ENCODE measurements at regions not wholly inside any gene's neighbourhood (a gene's known extent, or its start where the extent isn't known, plus 50 kb on each side); places are given as distances from the start of the nearest gene placed in this dataset.

GRCh38 chr3:163561151-163561550 lies 1517.1 kb downstream of the SI start:
- TF ChIP-seq CEBPB (IDR thresholded peaks at IDR 0.05) (no peak), RAD21 (IDR thresholded peaks at IDR 0.05; ENCODE audit: low read depth) (no peak), TCF12 (IDR thresholded peaks at IDR 0.05; ENCODE audit: low read depth) (no peak), EGR1 (IDR thresholded peaks at IDR 0.05) (no peak), TAF1 (IDR thresholded peaks at IDR 0.05; ENCODE audit: low read depth) (no peak), ZBTB7A (IDR thresholded peaks at IDR 0.05; ENCODE audit: low read depth) (no peak), TEAD4 (IDR thresholded peaks at IDR 0.05) (no peak), REST (IDR thresholded peaks at IDR 0.05; ENCODE audit: low read depth) (no peak), EP300 (IDR thresholded peaks at IDR 0.05; ENCODE audit: borderline replicate concordance) (no peak), YY1 (IDR thresholded peaks at IDR 0.05; ENCODE audit: low read depth) (no peak), FOXM1 (IDR thresholded peaks at IDR 0.05; ENCODE audit: borderline replicate concordance, low read depth) (no peak), NFIC (IDR thresholded peaks at IDR 0.05) (no peak), CREB1 (IDR thresholded peaks at IDR 0.05; ENCODE audit: low read depth) (no peak)
- TF ChIP-seq, protein P1, sequence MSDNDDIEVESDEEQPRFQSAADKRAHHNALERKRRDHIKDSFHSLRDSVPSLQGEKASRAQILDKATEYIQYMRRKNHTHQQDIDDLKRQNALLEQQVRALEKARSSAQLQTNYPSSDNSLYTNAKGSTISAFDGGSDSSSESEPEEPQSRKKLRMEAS (IDR thresholded peaks at IDR 0.05), result no peak

DNA sequence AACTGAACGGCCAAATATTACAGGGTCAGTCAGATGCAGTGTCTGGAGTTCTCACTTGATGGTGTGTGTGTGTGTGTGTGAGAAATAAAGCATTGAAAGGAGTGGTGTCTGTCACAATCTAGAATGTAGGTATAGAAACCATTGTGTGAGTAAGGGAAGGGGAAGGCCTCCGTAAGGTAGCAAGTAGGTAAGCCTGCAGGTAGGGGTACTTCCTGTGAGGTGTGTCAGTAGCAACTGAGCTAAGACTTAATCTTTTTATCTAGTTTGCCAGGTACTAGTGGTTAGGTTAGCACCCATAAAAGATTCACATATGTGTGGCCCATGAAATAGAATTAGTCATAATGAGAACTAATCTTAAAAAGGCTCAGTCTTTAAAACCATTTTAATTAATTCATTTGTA lies 1517.8 kb downstream of the SI start:
- TF ChIP-seq ZBTB7A (IDR thresholded peaks at IDR 0.05; ENCODE audit: low read depth), result no peak
- TF ChIP-seq TCF12 (IDR thresholded peaks at IDR 0.05; ENCODE audit: low read depth), result no peak
- TF ChIP-seq FOXM1 (IDR thresholded peaks at IDR 0.05; ENCODE audit: borderline replicate concordance, low read depth), result no peak
- TF ChIP-seq USF1 (IDR thresholded peaks at IDR 0.05), result no peak
- TF ChIP-seq CEBPB (IDR thresholded peaks at IDR 0.05), result no peak
- no peak for TF ChIP-seq TEAD4 (IDR thresholded peaks at IDR 0.05)
- TF ChIP-seq NFIC (IDR thresholded peaks at IDR 0.05), result no peak
- TF ChIP-seq EP300 (IDR thresholded peaks at IDR 0.05; ENCODE audit: borderline replicate concordance), result no peak
- no peak for TF ChIP-seq CREB1 (IDR thresholded peaks at IDR 0.05; ENCODE audit: low read depth)
- TF ChIP-seq, protein P1 (IDR thresholded peaks at IDR 0.05), result no peak
- no peak for TF ChIP-seq TAF1 (IDR thresholded peaks at IDR 0.05; ENCODE audit: low read depth)
- TF ChIP-seq YY1 (IDR thresholded peaks at IDR 0.05; ENCODE audit: low read depth), result no peak
- no peak for TF ChIP-seq REST (IDR thresholded peaks at IDR 0.05; ENCODE audit: low read depth)
- TF ChIP-seq RAD21 (IDR thresholded peaks at IDR 0.05; ENCODE audit: low read depth), result no peak
- no peak for TF ChIP-seq EGR1 (IDR thresholded peaks at IDR 0.05)

GRCh38 chr3:163556813-163557523 lies 1521.3 kb downstream of the SI start:
- TF ChIP-seq FOXM1 (IDR thresholded peaks at IDR 0.05; ENCODE audit: borderline replicate concordance, low read depth) (no peak), TCF12 (IDR thresholded peaks at IDR 0.05; ENCODE audit: low read depth) (no peak), REST (IDR thresholded peaks at IDR 0.05; ENCODE audit: low read depth) (no peak), USF1 (IDR thresholded peaks at IDR 0.05) (no peak), EP300 (IDR thresholded peaks at IDR 0.05; ENCODE audit: borderline replicate concordance) (no peak), CREB1 (IDR thresholded peaks at IDR 0.05; ENCODE audit: low read depth) (no peak), TEAD4 (IDR thresholded peaks at IDR 0.05) (no peak), ZBTB7A (IDR thresholded peaks at IDR 0.05; ENCODE audit: low read depth) (no peak), TAF1 (IDR thresholded peaks at IDR 0.05; ENCODE audit: low read depth) (no peak)
- TF ChIP-seq, protein P1 (IDR thresholded peaks at IDR 0.05), result no peak

- TF ChIP-seq TCF12 (IDR thresholded peaks at IDR 0.05; ENCODE audit: low read depth) (no peak), REST (IDR thresholded peaks at IDR 0.05; ENCODE audit: low read depth) (no peak), TAF1 (IDR thresholded peaks at IDR 0.05; ENCODE audit: low read depth) (no peak), ZBTB7A (IDR thresholded peaks at IDR 0.05; ENCODE audit: low read depth) (no peak), CEBPB (IDR thresholded peaks at IDR 0.05) (no peak), EGR1 (IDR thresholded peaks at IDR 0.05) (no peak)
Measured at GRCh38 chr3:163555918-163556317, 1522.4 kb downstream of the SI start.
